ENCODE measurements at regions not wholly inside any gene's neighbourhood (a gene's known extent, or its start where the extent isn't known, plus 50 kb on each side); places are given as distances from the start of the nearest gene placed in this dataset.
A peak's percentile ranks its signal among the peaks of the same experiment; 100 is the strongest.

- Mint-ChIP-seq H3K4me1 (ENCODE audit: low read depth) (peaks cover 45% of the 10 kb centered on the region), H3K4me3 (no peak overlapping the region), H3K36me3 (ENCODE audit: low read depth) (no peaks in the 10 kb centered on the region), H3K27me3 (ENCODE audit: insufficient read depth) (no peaks in the 10 kb centered on the region; the same call in 1 of the 2 replicates), H3K9me3 (no peaks in the 10 kb centered on the region), H3K27ac (no peak overlapping the region)
- no peak for DNase-seq
- TF ChIP-seq CTCF (IDR thresholded peaks at IDR 0.05), result no peak
Measured at GRCh38 chr11:33507356-33507755, 193.3 kb downstream of the C11orf91 start.

DNA sequence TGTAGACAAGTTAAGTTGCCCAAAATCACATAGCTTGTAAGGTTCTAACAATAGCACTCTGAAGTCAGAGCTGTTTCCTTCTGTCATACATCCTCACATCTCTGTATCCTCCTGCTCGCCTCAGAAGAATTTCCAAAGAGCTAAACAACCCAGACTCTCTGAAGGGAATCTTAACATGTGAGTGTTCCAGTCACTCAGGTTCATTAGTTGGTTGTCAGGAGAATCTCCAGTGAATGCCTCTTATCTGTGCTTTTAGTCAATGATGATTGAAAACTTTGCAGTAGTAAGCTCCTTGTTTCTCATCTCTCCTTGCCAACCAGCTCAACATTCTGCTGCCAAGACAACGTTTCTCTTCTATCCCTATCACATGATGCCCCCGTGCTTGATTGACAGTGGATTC is 195.5 kb downstream of the C11orf91 start:
- peak; percentile 5 for DNase-seq
- Mint-ChIP-seq H3K27ac (peak overlapping the region; percentile 8; the same call in 1 of the 2 replicates), H3K4me1 (ENCODE audit: low read depth) (peaks cover 66% of the 10 kb centered on the region), H3K36me3 (ENCODE audit: low read depth) (no peaks in the 10 kb centered on the region), H3K9me3 (no peaks in the 10 kb centered on the region), H3K4me3 (no peak overlapping the region), H3K27me3 (ENCODE audit: insufficient read depth) (no peaks in the 10 kb centered on the region; the same call in 1 of the 2 replicates)
- TF ChIP-seq CTCF (IDR thresholded peaks at IDR 0.05), result no peak

GRCh38 chr11:33500861-33501479 is 199.7 kb downstream of the C11orf91 start:
- peaks cover 47% of the 10 kb centered on the region for H3K4me1 Mint-ChIP-seq (ENCODE audit: low read depth)
- H3K4me3 Mint-ChIP-seq, result no peak overlapping the region
- no peak overlapping the region for H3K27ac Mint-ChIP-seq
- peak; percentile 31 for DNase-seq
- no peak for TF ChIP-seq CTCF (IDR thresholded peaks at IDR 0.05)
- H3K36me3 Mint-ChIP-seq (ENCODE audit: low read depth), result no peaks in the 10 kb centered on the region
- no peaks in the 10 kb centered on the region for H3K9me3 Mint-ChIP-seq
- no peaks in the 10 kb centered on the region; the same call in 1 of the 2 replicates for H3K27me3 Mint-ChIP-seq (ENCODE audit: insufficient read depth)

GRCh38 chr11:33500332-33500731 is 200.3 kb downstream of the C11orf91 start:
- TF ChIP-seq CTCF (IDR thresholded peaks at IDR 0.05), result no peak
- Mint-ChIP-seq H3K27me3 (ENCODE audit: insufficient read depth) (no peaks in the 10 kb centered on the region; the same call in 1 of the 2 replicates), H3K36me3 (ENCODE audit: low read depth) (no peaks in the 10 kb centered on the region), H3K27ac (no peak overlapping the region), H3K9me3 (no peaks in the 10 kb centered on the region), H3K4me3 (no peak overlapping the region), H3K4me1 (ENCODE audit: low read depth) (peaks cover 44% of the 10 kb centered on the region)
- DNase-seq, result peak; percentile 12

GRCh38 chr11:33492596-33492995 is 208.0 kb downstream of the C11orf91 start:
- peaks cover 2% of the 10 kb centered on the region; the same call in 1 of the 2 replicates for H3K27me3 Mint-ChIP-seq (ENCODE audit: insufficient read depth)
- peaks cover 6% of the 10 kb centered on the region; the same call in 1 of the 2 replicates for H3K36me3 Mint-ChIP-seq (ENCODE audit: low read depth)
- TF ChIP-seq CTCF (IDR thresholded peaks at IDR 0.05), result no peak
- peaks cover 39% of the 10 kb centered on the region for H3K4me1 Mint-ChIP-seq (ENCODE audit: low read depth)
- H3K9me3 Mint-ChIP-seq, result no peaks in the 10 kb centered on the region
- no peak overlapping the region for H3K4me3 Mint-ChIP-seq
- DNase-seq, result no peak
- no peak overlapping the region for H3K27ac Mint-ChIP-seq

Data from HFFc6 (cell line).